Liver (tissue), 8 donors: ENCODE measurements at regions not wholly inside any gene's neighbourhood (a gene's known extent, or its start where the extent isn't known, plus 50 kb on each side); places are given as distances from the start of the nearest gene placed in this dataset.

Experiments
- DNase-seq: peaks from one replicate; pipeline ENCODE4 v3.0.0-alpha.2; 2017; ENCODE audit warnings: low spot score
- H3K27ac ChIP-seq, 2 donors: one replicate each; pipeline ENCODE4 v1.7.0; 2013; ENCODE audit warnings: inconsistent platforms in 2 of 2, low read length in 2 of 2, control low read depth in 1 of 2, low read depth in 1 of 2, mild to moderate bottlenecking in 1 of 2
- H3K27me3 ChIP-seq, 4 donors: one replicate each; pipeline versions ENCODE4 v1.6.1 to v1.7.0; 2013; ENCODE audit warnings: low read length in 3 of 4, inconsistent platforms in 1 of 4, mild to moderate bottlenecking in 1 of 4, moderate library complexity in 1 of 4; ENCODE audit not compliant: control insufficient read depth in 4 of 4, insufficient read depth in 4 of 4
- H3K36me3 ChIP-seq, 4 donors: one replicate each; pipeline versions ENCODE4 v1.6.1 to v1.7.0; 2013; ENCODE audit warnings: low read length in 3 of 4, mild to moderate bottlenecking in 3 of 4, low read depth in 1 of 4, moderate library complexity in 1 of 4; ENCODE audit not compliant: control insufficient read depth in 4 of 4, insufficient read depth in 3 of 4
- H3K4me1 ChIP-seq, 4 donors: one replicate each; pipeline versions ENCODE4 v1.6.1 to v1.7.0; 2013; ENCODE audit warnings: low read length in 3 of 4, mild to moderate bottlenecking in 3 of 4, moderate library complexity in 1 of 4; ENCODE audit not compliant: control insufficient read depth in 4 of 4, insufficient read depth in 4 of 4
- H3K4me3 ChIP-seq, 3 donors: one replicate each; pipeline versions ENCODE4 v1.6.1 to v1.7.0; 2013; ENCODE audit warnings: low read length in 3 of 3, control low read depth in 1 of 3, low read depth in 1 of 3, mild to moderate bottlenecking in 1 of 3
- H3K9ac ChIP-seq, 2 donors: one replicate each; pipeline ENCODE4 v1.7.0; 2013; ENCODE audit warnings: low read length in 2 of 2, mild to moderate bottlenecking in 2 of 2, moderate library complexity in 2 of 2, control low read depth in 1 of 2, low read depth in 1 of 2
- H3K9me3 ChIP-seq, 4 donors: one replicate each; pipeline versions ENCODE4 v1.6.1 to v1.7.0; 2013; ENCODE audit warnings: low read length in 3 of 4; ENCODE audit not compliant: control insufficient read depth in 4 of 4
- ATF3 ChIP-seq: IDR thresholded peaks from 2 replicates; pipeline ENCODE4 v1.6.1; 2016; ENCODE audit warnings: antibody characterized with exemption
- EGR1 ChIP-seq, 2 donors: IDR thresholded peaks; 2 replicates each; pipeline ENCODE4 v1.6.1; 2016 to 2018; ENCODE audit warnings: antibody characterized with exemption in 2 of 2, low read depth in 2 of 2
- FOXA1 ChIP-seq: IDR thresholded peaks from 2 replicates; pipeline ENCODE4 v1.6.1; 2016; ENCODE audit warnings: antibody characterized with exemption
- GABPA ChIP-seq, 2 donors: IDR thresholded peaks in 1 of 2; conservative IDR thresholded peaks in 1 of 2; 2 replicates each; pipeline ENCODE4 v1.6.1; 2016; ENCODE audit warnings: antibody characterized with exemption in 2 of 2, mild to moderate bottlenecking in 1 of 2, moderate library complexity in 1 of 2
- HNF4A ChIP-seq, 2 donors: conservative IDR thresholded peaks; 2 replicates each; pipeline ENCODE4 v1.6.1; 2016; ENCODE audit warnings: antibody characterized with exemption in 2 of 2, mild to moderate bottlenecking in 2 of 2
- HNF4G ChIP-seq: IDR thresholded peaks from 2 replicates; pipeline ENCODE4 v1.6.1; 2016; ENCODE audit warnings: antibody characterized with exemption
- JUND ChIP-seq, 2 donors: IDR thresholded peaks; 2 replicates each; pipeline ENCODE4 v1.6.1; 2016; ENCODE audit warnings: antibody characterized with exemption in 2 of 2
- MAX ChIP-seq: IDR thresholded peaks from 2 replicates; pipeline ENCODE4 v1.6.1; 2016; ENCODE audit warnings: antibody characterized with exemption
- NR2F2 ChIP-seq: IDR thresholded peaks from 2 replicates; pipeline ENCODE4 v1.6.1; 2016; ENCODE audit warnings: antibody characterized with exemption
- RAD21 ChIP-seq, 2 donors: IDR thresholded peaks; 2 replicates each; pipeline ENCODE4 v1.6.1; 2016; ENCODE audit warnings: antibody characterized with exemption in 2 of 2, mild to moderate bottlenecking in 2 of 2
- RXRA ChIP-seq, 2 donors: IDR thresholded peaks; 2 replicates each; pipeline ENCODE4 v1.6.1; 2017 to 2018; ENCODE audit warnings: antibody characterized with exemption in 2 of 2, mild to moderate bottlenecking in 1 of 2
- SP1 ChIP-seq: IDR thresholded peaks from 2 replicates; pipeline ENCODE4 v1.6.1; 2018; ENCODE audit warnings: antibody characterized with exemption, mild to moderate bottlenecking
- TAF1 ChIP-seq: conservative IDR thresholded peaks from 2 replicates; pipeline ENCODE4 v1.6.1; 2016; ENCODE audit warnings: antibody characterized with exemption, mild to moderate bottlenecking
- YY1 ChIP-seq: IDR thresholded peaks from 2 replicates; pipeline ENCODE4 v1.6.1; 2016; ENCODE audit warnings: antibody characterized with exemption, mild to moderate bottlenecking
- WGBS: extraction: QIAGEN DNeasy Blood & Tissue Kit; methylation state at CpG from one replicate; pipeline ENCODE4 v1.1.7; 2013; 5-methylcytosine and 5-hydroxymethylcytosine counted together
- TF ChIP-seq, protein P1 (sequence below): IDR thresholded peaks from 2 replicates; pipeline ENCODE4 v1.6.1; 2016; ENCODE audit warnings: antibody characterized with exemption
- TF ChIP-seq, protein P2 (sequence below): fragments of 150-350 bp; IDR thresholded peaks from 2 replicates; pipeline ENCODE4 v1.5.1; 2017; ENCODE audit warnings: improper control_type of control experiment, low read depth, low read length; ENCODE audit not compliant: missing input control
- donor health status: healthy.
- donor health status: healthy.
- donor health status: healthy.
- donor health status: healthy.
- donor health status: healthy.

GRCh38 chr3:157844216-157844615 is 262.0 kb downstream of the SHOX2 start:
- no peak for DNase-seq
- no peak overlapping the region for H3K27ac ChIP-seq
- H3K4me1 ChIP-seq, result no peaks in the 10 kb centered on the region
- 80% methylated on average over 3 of the region's 3 CpGs for WGBS
- no peak overlapping the region for H3K9ac ChIP-seq
- no peaks in the 10 kb centered on the region for H3K9me3 ChIP-seq
- no peak for TF ChIP-seq GABPA (IDR thresholded peaks at IDR 0.05 in 1 of 2, conservative IDR thresholded peaks at IDR 0.05 in 1 of 2)
- TF ChIP-seq, protein P1, sequence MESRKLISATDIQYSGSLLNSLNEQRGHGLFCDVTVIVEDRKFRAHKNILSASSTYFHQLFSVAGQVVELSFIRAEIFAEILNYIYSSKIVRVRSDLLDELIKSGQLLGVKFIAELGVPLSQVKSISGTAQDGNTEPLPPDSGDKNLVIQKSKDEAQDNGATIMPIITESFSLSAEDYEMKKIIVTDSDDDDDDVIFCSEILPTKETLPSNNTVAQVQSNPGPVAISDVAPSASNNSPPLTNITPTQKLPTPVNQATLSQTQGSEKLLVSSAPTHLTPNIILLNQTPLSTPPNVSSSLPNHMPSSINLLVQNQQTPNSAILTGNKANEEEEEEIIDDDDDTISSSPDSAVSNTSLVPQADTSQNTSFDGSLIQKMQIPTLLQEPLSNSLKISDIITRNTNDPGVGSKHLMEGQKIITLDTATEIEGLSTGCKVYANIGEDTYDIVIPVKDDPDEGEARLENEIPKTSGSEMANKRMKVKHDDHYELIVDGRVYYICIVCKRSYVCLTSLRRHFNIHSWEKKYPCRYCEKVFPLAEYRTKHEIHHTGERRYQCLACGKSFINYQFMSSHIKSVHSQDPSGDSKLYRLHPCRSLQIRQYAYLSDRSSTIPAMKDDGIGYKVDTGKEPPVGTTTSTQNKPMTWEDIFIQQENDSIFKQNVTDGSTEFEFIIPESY, result no peak
- H3K4me3 ChIP-seq, result no peak overlapping the region
- peaks cover 0 to 3% (median 0%) of the 10 kb centered on the region in 4 donors for H3K27me3 ChIP-seq
- no peaks in the 10 kb centered on the region for H3K36me3 ChIP-seq

GRCh38 chr3:157841029-157841428 is 265.2 kb downstream of the SHOX2 start:
- H3K4me1 ChIP-seq, result no peaks in the 10 kb centered on the region

GRCh38 chr3:157840564-157840963 is 265.7 kb downstream of the SHOX2 start:
- Histone ChIP-seq H3K4me1 (no peaks in the 10 kb centered on the region), H3K9me3 (no peaks in the 10 kb centered on the region), H3K36me3 (no peaks in the 10 kb centered on the region), H3K9ac (no peak overlapping the region), H3K27ac (no peak overlapping the region), H3K4me3 (no peak overlapping the region), H3K27me3 (peaks cover 0 to 7% (median 0%) of the 10 kb centered on the region in 4 donors)
- 68% methylated on average over 2 of the region's 2 CpGs for WGBS
- TF ChIP-seq TAF1 (no peak), ATF3 (no peak), HNF4A (conservative IDR thresholded peaks at IDR 0.05) (no peak), RXRA (IDR thresholded peaks at IDR 0.05) (no peak)
- TF ChIP-seq, protein P2, sequence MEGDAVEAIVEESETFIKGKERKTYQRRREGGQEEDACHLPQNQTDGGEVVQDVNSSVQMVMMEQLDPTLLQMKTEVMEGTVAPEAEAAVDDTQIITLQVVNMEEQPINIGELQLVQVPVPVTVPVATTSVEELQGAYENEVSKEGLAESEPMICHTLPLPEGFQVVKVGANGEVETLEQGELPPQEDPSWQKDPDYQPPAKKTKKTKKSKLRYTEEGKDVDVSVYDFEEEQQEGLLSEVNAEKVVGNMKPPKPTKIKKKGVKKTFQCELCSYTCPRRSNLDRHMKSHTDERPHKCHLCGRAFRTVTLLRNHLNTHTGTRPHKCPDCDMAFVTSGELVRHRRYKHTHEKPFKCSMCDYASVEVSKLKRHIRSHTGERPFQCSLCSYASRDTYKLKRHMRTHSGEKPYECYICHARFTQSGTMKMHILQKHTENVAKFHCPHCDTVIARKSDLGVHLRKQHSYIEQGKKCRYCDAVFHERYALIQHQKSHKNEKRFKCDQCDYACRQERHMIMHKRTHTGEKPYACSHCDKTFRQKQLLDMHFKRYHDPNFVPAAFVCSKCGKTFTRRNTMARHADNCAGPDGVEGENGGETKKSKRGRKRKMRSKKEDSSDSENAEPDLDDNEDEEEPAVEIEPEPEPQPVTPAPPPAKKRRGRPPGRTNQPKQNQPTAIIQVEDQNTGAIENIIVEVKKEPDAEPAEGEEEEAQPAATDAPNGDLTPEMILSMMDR, result no peak
- TF ChIP-seq, protein P1, result no peak
- DNase-seq, result no peak

More at GRCh38 chr3:157841029-157841428, 265.2 kb downstream of the SHOX2 start:
- DNase-seq, result no peak
- WGBS, result 87% methylated on average over 3 of the region's 3 CpGs
- H3K4me3 ChIP-seq, result no peak overlapping the region
- H3K27ac ChIP-seq, result no peak overlapping the region
- peaks cover 0 to 3% (median 0%) of the 10 kb centered on the region in 4 donors for H3K27me3 ChIP-seq
- no peaks in the 10 kb centered on the region for H3K9me3 ChIP-seq
- TF ChIP-seq HNF4G (no peak), GABPA (IDR thresholded peaks at IDR 0.05 in 1 of 2, conservative IDR thresholded peaks at IDR 0.05 in 1 of 2) (no peak), EGR1 (IDR thresholded peaks at IDR 0.05; ENCODE audit: low read depth in 2 of 2) (no peak), RAD21 (IDR thresholded peaks at IDR 0.05) (no peak), YY1 (no peak), TAF1 (no peak), MAX (no peak), NR2F2 (no peak), JUND (IDR thresholded peaks at IDR 0.05) (no peak), HNF4A (conservative IDR thresholded peaks at IDR 0.05) (no peak), FOXA1 (no peak), SP1 (no peak)
- TF ChIP-seq, protein P2, result no peak
- H3K36me3 ChIP-seq, result no peaks in the 10 kb centered on the region
- no peak overlapping the region for H3K9ac ChIP-seq
